NCI-H82 treated with DMSO at 0.1 percent for 48 hours (cell line): ENCODE measurements at regions not wholly inside any gene's neighbourhood (a gene's known extent, or its start where the extent isn't known, plus 50 kb on each side); places are given as distances from the start of the nearest gene placed in this dataset.
"Not testable (repeated sequence)": the region's sequence is repeated elsewhere in the genome, so short reads cannot be mapped to it uniquely, and the experiment has no call there.

Experiments
- DNase-seq: peaks from one replicate; lab custom pipeline; 2025; ENCODE audit not compliant: unreplicated experiment; lab: John Stamatoyannopoulos, UW

- no peak for DNase-seq
Measured at GRCh38 chr7:29649028-29649716, 85.5 kb downstream of the PRR15 start.

- no peak for DNase-seq
Measured at GRCh38 chr7:29649876-29650275, 86.2 kb downstream of the PRR15 start.

GRCh38 chr7:29651477-29651876 lies 87.8 kb downstream of the PRR15 start:
- DNase-seq: no peak

GRCh38 chr7:29652556-29652955 lies 88.9 kb downstream of the PRR15 start:
- DNase-seq: no peak

- DNase-seq: not testable (repeated sequence)
Measured at GRCh38 chr7:29654340-29654739, 90.7 kb downstream of the PRR15 start.

GRCh38 chr7:29657288-29657687 lies 93.7 kb downstream of the PRR15 start:
- DNase-seq: no peak

GRCh38 chr7:29657856-29658255 lies 94.2 kb downstream of the PRR15 start:
- no peak for DNase-seq

GRCh38 chr7:29659213-29659612 lies 95.6 kb downstream of the PRR15 start:
- not testable (repeated sequence) for DNase-seq

GRCh38 chr7:29662899-29663298 lies 99.3 kb downstream of the PRR15 start:
- not testable (repeated sequence) for DNase-seq

GRCh38 chr7:29664999-29665398 lies 101.4 kb downstream of the PRR15 start:
- not testable (repeated sequence) for DNase-seq

GRCh38 chr7:29667096-29667669 lies 103.5 kb downstream of the PRR15 start:
- not testable (repeated sequence) for DNase-seq

GRCh38 chr7:29671286-29671685 lies 107.7 kb downstream of the PRR15 start:
- DNase-seq: not testable (repeated sequence)

- not testable (repeated sequence) for DNase-seq
Measured at GRCh38 chr7:29673635-29674034, 110.0 kb downstream of the PRR15 start.

GRCh38 chr7:29674626-29675025 lies 111.0 kb downstream of the PRR15 start:
- DNase-seq: not testable (repeated sequence)

GRCh38 chr7:29677254-29677653 lies 113.6 kb downstream of the PRR15 start:
- peak; percentile 44 for DNase-seq

GRCh38 chr7:29679963-29680362 lies 116.3 kb downstream of the PRR15 start:
- not testable (repeated sequence) for DNase-seq

GRCh38 chr7:29680601-29681000 lies 117.0 kb downstream of the PRR15 start:
- not testable (repeated sequence) for DNase-seq

GRCh38 chr7:29684151-29684786 lies 120.6 kb downstream of the PRR15 start:
- peak; percentile 19 for DNase-seq

- DNase-seq: peak; percentile 37
Measured at GRCh38 chr7:29684787-29685650, 121.3 kb upstream of the WIPF3 start.

- DNase-seq: not testable (repeated sequence)
Measured at GRCh38 chr7:29685651-29686271, 120.5 kb upstream of the WIPF3 start.

- not testable (repeated sequence) for DNase-seq
Measured at GRCh38 chr7:29690510-29690909, 115.8 kb upstream of the WIPF3 start.
